H1 (cell line): ENCODE measurements at regions not wholly inside any gene's neighbourhood (a gene's known extent, or its start where the extent isn't known, plus 50 kb on each side); places are given as distances from the start of the nearest gene placed in this dataset.

ENCODE experiments used
- CTCF ChIA-PET: fragments of 300-600 bp; sonication (Branson Sonifier 250); formaldehyde crosslinking; loops from one replicate; lab custom pipeline; 2021; ENCODE audit not compliant: partially characterized antibody; lab: Charles Lee
- POLR2A ChIA-PET: fragments of 300-600 bp; sonication (Branson Sonifier 250); formaldehyde crosslinking; loops from one replicate; lab custom pipeline; 2021; ENCODE audit warnings: inconsistent platforms; ENCODE audit not compliant: partially characterized antibody; lab: Charles Lee
- DNase-seq, 2 experiments: peaks; one replicate each; pipeline versions ENCODE4 v3.0.0 to v3.0.0-alpha.2; 2010 to 2022; ENCODE audit warnings: low spot score in 2 of 2, low read depth in 1 of 2, mixed read lengths in 1 of 2
- FAIRE-seq: peaks from 2 replicates; lab custom pipeline; 2011; peaks lifted over from hg19 to GRCh38; lab: Jason Lieb, UNC
- H2AFZ ChIP-seq: 2 replicates; pipeline ENCODE4 v1.8.1; 2012; ENCODE audit warnings: low read length, inconsistent platforms
- H2AK5ac ChIP-seq: 2 replicates; pipeline ENCODE4 v1.6.1; 2013; ENCODE audit warnings: low read depth, low read length
- H2BK120ac ChIP-seq: replicated peaks from 2 replicates; pipeline ENCODE3; 2013; ENCODE audit warnings: low read depth, low read length, inconsistent platforms
- H2BK12ac ChIP-seq: 2 replicates; pipeline ENCODE4 v1.6.1; 2013; ENCODE audit warnings: low read depth, low read length
- H2BK15ac ChIP-seq: 2 replicates; pipeline ENCODE4 v1.6.1; 2013; ENCODE audit warnings: low read length
- H2BK20ac ChIP-seq: 2 replicates; pipeline ENCODE4 v1.6.1; 2013; ENCODE audit warnings: low read length
- H2BK5ac ChIP-seq: 2 replicates; pipeline ENCODE4 v1.6.1; 2013; ENCODE audit warnings: low read depth, low read length
- H3K14ac ChIP-seq: 2 replicates; pipeline ENCODE4 v1.6.1; 2013; ENCODE audit warnings: inconsistent platforms; ENCODE audit not compliant: insufficient read length
- H3K18ac ChIP-seq: 2 replicates; pipeline ENCODE4 v1.6.1; 2013; ENCODE audit warnings: low read length; ENCODE audit errors: extremely low read depth
- H3K23ac ChIP-seq: 2 replicates; pipeline ENCODE4 v1.6.1; 2013; ENCODE audit warnings: inconsistent platforms; ENCODE audit not compliant: insufficient read length
- H3K23me2 ChIP-seq: 2 replicates; pipeline ENCODE4 v1.6.1; 2013; ENCODE audit warnings: low read depth, low read length
- H3K27ac ChIP-seq: 2 replicates; pipeline ENCODE4 v1.6.1; 2011; ENCODE audit warnings: low read depth, low read length, inconsistent platforms
- H3K27me3 ChIP-seq, 4 experiments: replicated peaks in 1 of 4; 1 replicate in 1 of 4; 2 replicates in 3 of 4; pipeline versions ENCODE4 v1.6.1 to v1.8.1; 2011 to 2013; ENCODE audit warnings: low read length in 3 of 4, mild to moderate bottlenecking in 3 of 4, inconsistent platforms in 2 of 4, mixed read lengths in 2 of 4, moderate library complexity in 1 of 4; ENCODE audit not compliant: control insufficient read depth in 3 of 4, insufficient read depth in 3 of 4; ENCODE audit errors: extremely low read depth in 1 of 4
- H3K36me3 ChIP-seq, 4 experiments: 2 replicates each; pipeline versions ENCODE4 v1.6.1 to v1.8.1; 2011 to 2013; ENCODE audit warnings: mild to moderate bottlenecking in 4 of 4, low read length in 3 of 4, moderate library complexity in 2 of 4, control low read depth in 1 of 4, inconsistent platforms in 1 of 4; ENCODE audit not compliant: insufficient read depth in 4 of 4, control insufficient read depth in 2 of 4
- H3K4ac ChIP-seq: replicated peaks from 2 replicates; pipeline ENCODE3; 2013; ENCODE audit warnings: low read length, low read depth, mixed read lengths, inconsistent platforms; ENCODE audit not compliant: insufficient read length
- H3K4me1 ChIP-seq, 4 experiments: replicated peaks in 1 of 4; 1 replicate in 1 of 4; 2 replicates in 3 of 4; pipeline versions ENCODE4 v1.6.1 to v1.8.1; 2011 to 2013; ENCODE audit warnings: low read length in 3 of 4, inconsistent platforms in 2 of 4, mixed read lengths in 1 of 4; ENCODE audit not compliant: insufficient read depth in 4 of 4, control insufficient read depth in 3 of 4
- H3K4me2 ChIP-seq, 2 experiments: 2 replicates each; pipeline versions ENCODE4 v1.6.1 to v1.8.1; 2011 to 2013; ENCODE audit warnings: low read depth in 2 of 2, low read length in 2 of 2, control low read depth in 1 of 2, inconsistent platforms in 1 of 2, mild to moderate bottlenecking in 1 of 2; ENCODE audit not compliant: insufficient read depth in 1 of 2
- H3K4me3 ChIP-seq, 4 experiments: fragments of 200-600, 300-600 bp in 1 of 4; sonication (generic), shearing (Covaris generic), sonication (Bioruptor Twin) in 1 of 4; 2 replicates each; pipeline versions ENCODE4 v1.5.1 to v1.8.1; 2011 to 2016; ENCODE audit warnings: low read length in 4 of 4, low read depth in 3 of 4, control low read depth in 2 of 4, inconsistent platforms in 2 of 4, mild to moderate bottlenecking in 2 of 4, mixed read lengths in 1 of 4, moderate library complexity in 1 of 4; ENCODE audit not compliant: insufficient read depth in 2 of 4; ENCODE audit errors: extremely low read depth in 1 of 4
- H3K56ac ChIP-seq: replicated peaks from 2 replicates; pipeline ENCODE3; 2013; ENCODE audit warnings: low read depth, mild to moderate bottlenecking, mixed read lengths, low read length, inconsistent platforms; ENCODE audit not compliant: insufficient read length
- H3K79me1 ChIP-seq: 2 replicates; pipeline ENCODE4 v1.6.1; 2013; ENCODE audit warnings: low read depth, low read length, control low read depth
- H3K79me2 ChIP-seq, 2 experiments: 2 replicates each; pipeline versions ENCODE4 v1.6.1 to v1.8.1; 2012 to 2013; ENCODE audit warnings: low read length in 2 of 2, mild to moderate bottlenecking in 2 of 2, inconsistent platforms in 1 of 2; ENCODE audit not compliant: insufficient read depth in 2 of 2, control insufficient read depth in 1 of 2
- H3K9ac ChIP-seq, 4 experiments: replicated peaks in 1 of 4; 1 replicate in 1 of 4; 2 replicates in 3 of 4; pipeline versions ENCODE4 v1.6.1 to v1.8.1; 2011 to 2013; ENCODE audit warnings: low read depth in 3 of 4, low read length in 3 of 4, control low read depth in 2 of 4, mild to moderate bottlenecking in 2 of 4, moderate library complexity in 2 of 4, inconsistent platforms in 1 of 4; ENCODE audit errors: extremely low read depth in 1 of 4
- H3K9me3 ChIP-seq, 2 experiments: 2 replicates each; pipeline versions ENCODE4 v1.6.1 to v1.8.1; 2012 to 2013; ENCODE audit warnings: mild to moderate bottlenecking in 2 of 2, moderate library complexity in 2 of 2, control low read depth in 1 of 2, inconsistent platforms in 1 of 2, low read depth in 1 of 2, low read length in 1 of 2, mixed read lengths in 1 of 2; ENCODE audit not compliant: insufficient read depth in 2 of 2
- H4K20me1 ChIP-seq, 2 experiments: replicated peaks in 1 of 2; 2 replicates each; pipeline versions ENCODE3 to v1.8.1; 2011 to 2013; ENCODE audit warnings: inconsistent platforms in 2 of 2, low read length in 2 of 2, mild to moderate bottlenecking in 1 of 2; ENCODE audit not compliant: insufficient read depth in 2 of 2, control insufficient read depth in 1 of 2
- H4K5ac ChIP-seq: 2 replicates; pipeline ENCODE4 v1.6.1; 2013; ENCODE audit warnings: low read length, low read depth, mixed read lengths, inconsistent platforms; ENCODE audit not compliant: insufficient read length
- H4K8ac ChIP-seq: 2 replicates; pipeline ENCODE4 v1.8.0; 2013; ENCODE audit warnings: mild to moderate bottlenecking, moderate library complexity, low read length, inconsistent platforms; ENCODE audit not compliant: insufficient read depth; ENCODE audit errors: extremely low read depth
- H4K91ac ChIP-seq: replicated peaks from 2 replicates; pipeline ENCODE3; 2013; ENCODE audit warnings: low read length, mixed read lengths, inconsistent platforms; ENCODE audit not compliant: insufficient read length
- BCL11A ChIP-seq, 2 experiments: IDR thresholded peaks; one replicate each; pipeline ENCODE4 v1.6.1; 2011; ENCODE audit warnings: low read depth in 2 of 2, low read length in 2 of 2, mild to moderate bottlenecking in 2 of 2
- WGBS, 2 experiments: shearing (Covaris generic) in 1 of 2; methylation state at CpG; one replicate each; pipeline versions ENCODE4 v1.1.6 to v1.1.7; 2013 to 2015; ENCODE audit warnings: low lambda C conversion rate in 2 of 2, mixed read lengths in 2 of 2, inconsistent platforms in 1 of 2, low coverage in 1 of 2, missing lambda C conversion rate in 1 of 2; ENCODE audit not compliant: insufficient replicate concordance in 2 of 2, insufficient coverage in 1 of 2, insufficient read length in 1 of 2; ENCODE audit errors: extremely low coverage in 1 of 2, missing lambda C conversion rate in 1 of 2; 5-methylcytosine and 5-hydroxymethylcytosine counted together

DNA sequence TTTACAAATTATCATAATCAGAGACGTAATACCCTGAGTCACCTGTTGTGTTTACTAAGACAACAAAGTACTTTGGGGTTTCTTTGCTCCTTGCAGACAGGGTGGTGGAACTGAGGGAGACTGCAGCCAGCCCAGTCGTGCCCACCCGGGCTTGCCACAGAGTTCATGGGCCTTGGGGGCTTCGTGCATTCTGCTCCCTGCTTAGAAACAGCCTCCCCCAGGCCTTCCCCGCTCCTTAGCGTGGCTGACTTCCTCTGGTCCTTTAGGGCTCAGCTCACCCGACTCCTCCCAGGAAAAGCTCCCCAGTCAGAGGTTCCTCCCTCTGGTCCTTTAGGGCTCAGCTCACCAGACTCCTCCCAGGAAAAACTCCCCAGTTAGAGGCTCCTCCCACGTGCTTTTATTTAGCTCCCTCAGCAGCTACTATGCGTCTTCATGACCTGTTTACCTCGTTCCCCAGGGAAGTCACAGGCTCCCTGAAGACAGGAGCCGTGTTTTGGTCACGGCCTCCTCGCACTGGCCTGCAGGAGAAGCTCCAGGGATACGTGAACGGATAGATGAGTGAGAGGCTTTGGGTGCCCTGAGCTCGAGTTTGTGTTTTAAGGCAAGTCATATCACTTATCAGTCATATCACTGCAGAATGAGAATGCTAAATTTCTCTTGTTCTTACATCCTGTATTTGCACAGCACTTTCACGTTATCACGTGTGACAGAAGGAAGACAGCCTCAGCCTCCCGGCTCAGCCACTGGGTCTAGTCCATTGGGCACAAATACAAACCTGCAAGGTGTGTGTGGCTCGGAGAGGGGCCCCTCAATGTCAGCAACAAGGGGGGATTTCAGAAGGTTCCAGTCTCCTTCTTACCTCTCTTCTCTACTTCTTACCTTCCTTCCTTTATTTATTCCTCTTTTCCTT lies 52.7 kb upstream of the VIPR2 start:
- peak overlapping the region; percentile 53; the same call in 1 of the 2 replicates for H4K8ac ChIP-seq
- 0 out of 2 replicates have a peak overlapping the region, but pooled peaks have one; percentile 81 for H2BK15ac ChIP-seq
- no peak overlapping the region for H4K91ac ChIP-seq
- no peaks in the 10 kb centered on the region for H3K4me1 ChIP-seq
- POLR2A ChIA-PET, result no interaction called here
- no peak overlapping the region for H3K4me2 ChIP-seq
- H2BK5ac ChIP-seq, result 0 out of 2 replicates have a peak overlapping the region, but pooled peaks have one; percentile 35
- no peak overlapping the region for H2AK5ac ChIP-seq
- no peak overlapping the region for H4K5ac ChIP-seq
- H3K79me1 ChIP-seq, result no peaks in the 10 kb centered on the region
- H2BK120ac ChIP-seq, result no peak overlapping the region
- H3K79me2 ChIP-seq, result no peaks in the 10 kb centered on the region
- no peaks in the 10 kb centered on the region for H3K27me3 ChIP-seq
- H3K36me3 ChIP-seq, result no peaks in the 10 kb centered on the region; a peak in 2 of 8 replicates
- H3K23me2 ChIP-seq, result no peaks in the 10 kb centered on the region
- CTCF ChIA-PET, result interaction anchor here (0.6 to 0.7 kb wide), 2 partner anchors 75 to 415 kb away, joined by 3 read pairs; no protein-coding TSS in a partner anchor
- no peak overlapping the region for H3K4me3 ChIP-seq
- WGBS, 2 experiments, result 76% methylated on average over 20 of the region's 20 CpGs; no CpG with 5 or more reads in 1 of the 2 experiments
- H3K23ac ChIP-seq, result no peak overlapping the region
- H2BK20ac ChIP-seq, result no peak overlapping the region
- H3K9ac ChIP-seq, result no peak overlapping the region
- no peak for FAIRE-seq
- H2AFZ ChIP-seq, result no peak overlapping the region
- H2BK12ac ChIP-seq, result peak overlapping the region; percentile 50; the same call in 1 of the 2 replicates
- peaks cover 25 to 56% of the 10 kb centered on the region in 2 experiments for H3K9me3 ChIP-seq
- H4K20me1 ChIP-seq, result no peaks in the 10 kb centered on the region
- no peak for DNase-seq
- H3K14ac ChIP-seq, result no peak overlapping the region
- TF ChIP-seq BCL11A (IDR thresholded peaks at IDR 0.05; ENCODE audit: low read depth in 2 of 2, low read length in 2 of 2), result no peak
- no peak overlapping the region for H3K4ac ChIP-seq
- H3K56ac ChIP-seq, result no peak overlapping the region
- no peak overlapping the region; the same call in 1 of the 2 replicates for H3K18ac ChIP-seq
- H3K27ac ChIP-seq, result no peak overlapping the region
